H9 (cell line): ENCODE measurements at regions not wholly inside any gene's neighbourhood (a gene's known extent, or its start where the extent isn't known, plus 50 kb on each side); places are given as distances from the start of the nearest gene placed in this dataset.

ENCODE experiments used
- DNase-seq: peaks from one replicate; pipeline ENCODE4 v3.0.0-alpha.2; 2017
- H2AFZ ChIP-seq: one replicate; pipeline ENCODE4 v1.6.1; 2013; ENCODE audit warnings: mild to moderate bottlenecking, low read length, control low read depth, moderate library complexity
- H2AK5ac ChIP-seq: 2 replicates; pipeline ENCODE4 v1.6.1; 2013; ENCODE audit warnings: low read length, control low read depth, mixed read lengths; ENCODE audit not compliant: insufficient read length
- H2BK120ac ChIP-seq: one replicate; pipeline ENCODE4 v1.6.1; 2013; ENCODE audit warnings: low read depth, mild to moderate bottlenecking, low read length, control low read depth, inconsistent platforms; ENCODE audit not compliant: poor library complexity, severe bottlenecking
- H2BK12ac ChIP-seq: 2 replicates; pipeline ENCODE4 v1.6.1; 2013; ENCODE audit warnings: low read length, control low read depth, mixed read lengths, low read depth; ENCODE audit not compliant: insufficient read length
- H2BK15ac ChIP-seq: 2 replicates; pipeline ENCODE4 v1.6.1; 2013; ENCODE audit warnings: low read depth, low read length, control low read depth
- H2BK20ac ChIP-seq: one replicate; pipeline ENCODE4 v1.6.1; 2013; ENCODE audit warnings: low read depth, mild to moderate bottlenecking, low read length, control low read depth, inconsistent platforms; ENCODE audit not compliant: poor library complexity, severe bottlenecking
- H2BK5ac ChIP-seq: 2 replicates; pipeline ENCODE4 v1.6.1; 2013; ENCODE audit warnings: low read length, control low read depth, mixed read lengths; ENCODE audit not compliant: insufficient read length
- H3K14ac ChIP-seq: 2 replicates; pipeline ENCODE4 v1.6.1; 2013; ENCODE audit warnings: low read length, control low read depth; ENCODE audit not compliant: insufficient read depth
- H3K18ac ChIP-seq: 2 replicates; pipeline ENCODE4 v1.6.1; 2013; ENCODE audit warnings: low read depth, mild to moderate bottlenecking, mixed read lengths, low read length, control low read depth; ENCODE audit not compliant: insufficient read length
- H3K23ac ChIP-seq: 2 replicates; pipeline ENCODE4 v1.6.1; 2013; ENCODE audit warnings: low read length, control low read depth, mixed read lengths, low read depth; ENCODE audit not compliant: insufficient read length
- H3K23me2 ChIP-seq: 2 replicates; pipeline ENCODE4 v1.6.1; 2013; ENCODE audit warnings: low read depth, mild to moderate bottlenecking, mixed read lengths, low read length, control low read depth; ENCODE audit not compliant: insufficient read length, poor library complexity, severe bottlenecking
- H3K27ac ChIP-seq: 2 replicates; pipeline ENCODE4 v1.5.1; 2013; ENCODE audit warnings: low read length, control low read depth, mixed read lengths, low read depth; ENCODE audit not compliant: insufficient read length
- H3K27me3 ChIP-seq: 2 replicates; pipeline ENCODE4 v1.6.1; 2013; ENCODE audit warnings: low read length, control low read depth, inconsistent platforms; ENCODE audit not compliant: insufficient read depth
- H3K4ac ChIP-seq: 2 replicates; pipeline ENCODE4 v1.6.1; 2013; ENCODE audit warnings: low read depth, mild to moderate bottlenecking, control low read depth, inconsistent platforms, low read length, moderate library complexity
- H3K4me1 ChIP-seq: 2 replicates; pipeline ENCODE4 v1.6.1; 2013; ENCODE audit warnings: low read length, control low read depth, inconsistent platforms; ENCODE audit not compliant: insufficient read depth
- H3K4me2 ChIP-seq: 2 replicates; pipeline ENCODE4 v1.6.1; 2013; ENCODE audit warnings: low read length, control low read depth, mixed read lengths; ENCODE audit not compliant: insufficient read length, insufficient read depth
- H3K56ac ChIP-seq: 2 replicates; pipeline ENCODE4 v1.6.1; 2013; ENCODE audit warnings: low read depth, mild to moderate bottlenecking, mixed read lengths, low read length, control low read depth; ENCODE audit not compliant: insufficient read length
- H3K79me1 ChIP-seq: 2 replicates; pipeline ENCODE4 v1.6.1; 2013; ENCODE audit warnings: low read depth, mild to moderate bottlenecking, moderate library complexity, low read length, control low read depth, inconsistent platforms; ENCODE audit not compliant: insufficient read depth, poor library complexity, severe bottlenecking
- H3K79me2 ChIP-seq: 2 replicates; pipeline ENCODE4 v1.6.1; 2013; ENCODE audit warnings: low read length, control low read depth, inconsistent platforms; ENCODE audit not compliant: insufficient read depth
- H3K9ac ChIP-seq: 2 replicates; pipeline ENCODE4 v1.6.1; 2013; ENCODE audit warnings: low read length, control low read depth, mixed read lengths; ENCODE audit not compliant: insufficient read length; ENCODE audit errors: extremely low read depth
- H3K9me3 ChIP-seq: one replicate; pipeline ENCODE4 v1.6.1; 2013; ENCODE audit warnings: low read depth, low read length, inconsistent platforms; ENCODE audit not compliant: control insufficient read depth
- H3T11ph ChIP-seq: one replicate; pipeline ENCODE4 v1.6.1; 2013; ENCODE audit warnings: mild to moderate bottlenecking, low read length, control low read depth, inconsistent platforms
- H4K20me1 ChIP-seq: one replicate; pipeline ENCODE4 v1.6.1; 2013; ENCODE audit not compliant: control insufficient read depth, insufficient read length, insufficient read depth
- H4K5ac ChIP-seq: 2 replicates; pipeline ENCODE4 v1.6.1; 2013; ENCODE audit warnings: low read depth, mild to moderate bottlenecking, mixed read lengths, low read length, control low read depth; ENCODE audit not compliant: insufficient read length
- H4K8ac ChIP-seq: replicated peaks from 2 replicates; pipeline ENCODE4 v1.6.1; 2013; ENCODE audit warnings: low read length, control low read depth, mixed read lengths, low read depth; ENCODE audit not compliant: insufficient read length
- H4K91ac ChIP-seq: 2 replicates; pipeline ENCODE4 v1.6.1; 2013; ENCODE audit warnings: low read depth, mild to moderate bottlenecking, moderate library complexity, mixed read lengths, low read length, control low read depth; ENCODE audit not compliant: insufficient read length
- H3K27ac Mint-ChIP-seq, 3 experiments: 2 replicates in 2 of 3; 3 replicates in 1 of 3; pipeline ENCODE4 v1.8.0; 2020 to 2021; ENCODE audit warnings: mixed read lengths in 3 of 3, mild to moderate bottlenecking in 1 of 3, moderate library complexity in 1 of 3
- H3K27me3 Mint-ChIP-seq: 2 replicates; pipeline ENCODE4 v1.8.0; 2021; ENCODE audit warnings: low read depth, mild to moderate bottlenecking, moderate library complexity, mixed read lengths
- H3K36me3 Mint-ChIP-seq, 3 experiments: 2 replicates in 2 of 3; 3 replicates in 1 of 3; pipeline ENCODE4 v1.8.0; 2020 to 2021; ENCODE audit warnings: low read depth in 3 of 3, mixed read lengths in 3 of 3; ENCODE audit not compliant: insufficient read depth in 1 of 3
- H3K4me1 Mint-ChIP-seq, 2 experiments: 2 replicates each; pipeline ENCODE4 v1.8.0; 2020; ENCODE audit warnings: mixed read lengths in 2 of 2
- H3K4me3 Mint-ChIP-seq, 2 experiments: 2 replicates in 1 of 2; 3 replicates in 1 of 2; pipeline ENCODE4 v1.8.0; 2020 to 2021; ENCODE audit warnings: mild to moderate bottlenecking in 2 of 2, mixed read lengths in 2 of 2, moderate library complexity in 1 of 2
- H3K9me3 Mint-ChIP-seq, 2 experiments: 2 replicates in 1 of 2; 3 replicates in 1 of 2; pipeline ENCODE4 v1.8.0; 2020; ENCODE audit warnings: mild to moderate bottlenecking in 2 of 2, mixed read lengths in 2 of 2, moderate library complexity in 1 of 2
- CTCF ChIP-seq: fragments of 200-600 bp; sonication (generic); conservative IDR thresholded peaks from 3 replicates; pipeline ENCODE4 v1.8.0; 2021; ENCODE audit warnings: antibody characterized with exemption, mild to moderate bottlenecking
- WGBS: extraction: QIAGEN DNeasy Blood & Tissue Kit; methylation state at CpG from one replicate; pipeline ENCODE4 v1.1.7; 2013; ENCODE audit warnings: missing lambda C conversion rate, low lambda C conversion rate, mixed read lengths; ENCODE audit not compliant: insufficient read length; ENCODE audit errors: extremely low coverage; 5-methylcytosine and 5-hydroxymethylcytosine counted together

GRCh38 chr3:59508273-59508672, 458.4 kb upstream of the CFAP20DC start:
- H3K9me3 Mint-ChIP-seq, result peaks cover 0 to 4% of the 10 kb centered on the region in 2 experiments; a peak in 3 of 5 replicates
- Histone ChIP-seq H3K4me2 (no peak overlapping the region), H2BK15ac (no peak overlapping the region), H4K20me1 (no peaks in the 10 kb centered on the region), H3K9me3 (no peaks in the 10 kb centered on the region), H2BK12ac (no peak overlapping the region), H3K79me1 (no peaks in the 10 kb centered on the region), H3K4me1 (no peaks in the 10 kb centered on the region; the same call in 1 of the 2 replicates), H3T11ph (no peak overlapping the region), H3K27me3 (no peaks in the 10 kb centered on the region), H3K14ac (no peak overlapping the region), H4K8ac (no peak overlapping the region), H2AK5ac (no peak overlapping the region), H3K9ac (no peak overlapping the region), H3K79me2 (no peaks in the 10 kb centered on the region), H3K23me2 (no peaks in the 10 kb centered on the region), H2BK5ac (no peak overlapping the region), H3K23ac (no peak overlapping the region), H4K91ac (no peak overlapping the region), H3K56ac (no peak overlapping the region), H3K27ac (no peak overlapping the region), H2AFZ (no peak overlapping the region), H3K18ac (no peak overlapping the region), H4K5ac (no peak overlapping the region), H2BK20ac (no peak overlapping the region), H2BK120ac (no peak overlapping the region), H3K4ac (no peak overlapping the region)
- no peak overlapping the region for H3K4me3 Mint-ChIP-seq
- no peak overlapping the region for H3K27ac Mint-ChIP-seq
- no CpG with 5 or more reads among the region's 10 CpGs for WGBS
- peaks cover 0 to 6% (median 0%) of the 10 kb centered on the region in 3 experiments; a peak in 1 of 7 replicates for H3K36me3 Mint-ChIP-seq
- peaks cover 3% of the 10 kb centered on the region; the same call in 1 of the 2 replicates for H3K27me3 Mint-ChIP-seq
- no peak for DNase-seq
- H3K4me1 Mint-ChIP-seq, result peaks cover 9 to 10% of the 10 kb centered on the region in 2 experiments
- no peak for TF ChIP-seq CTCF
